ENCODE measurements at regions not wholly inside any gene's neighbourhood (a gene's known extent, or its start where the extent isn't known, plus 50 kb on each side); places are given as distances from the start of the nearest gene placed in this dataset.
"Not testable (repeated sequence)": the region's sequence is repeated elsewhere in the genome, so short reads cannot be mapped to it uniquely, and the experiment has no call there.

- DNase-seq (ENCODE audit: low read depth): no peak
Observed at GRCh38 chr5:174436750-174437149, 287.6 kb upstream of the MSX2 start.

DNA sequence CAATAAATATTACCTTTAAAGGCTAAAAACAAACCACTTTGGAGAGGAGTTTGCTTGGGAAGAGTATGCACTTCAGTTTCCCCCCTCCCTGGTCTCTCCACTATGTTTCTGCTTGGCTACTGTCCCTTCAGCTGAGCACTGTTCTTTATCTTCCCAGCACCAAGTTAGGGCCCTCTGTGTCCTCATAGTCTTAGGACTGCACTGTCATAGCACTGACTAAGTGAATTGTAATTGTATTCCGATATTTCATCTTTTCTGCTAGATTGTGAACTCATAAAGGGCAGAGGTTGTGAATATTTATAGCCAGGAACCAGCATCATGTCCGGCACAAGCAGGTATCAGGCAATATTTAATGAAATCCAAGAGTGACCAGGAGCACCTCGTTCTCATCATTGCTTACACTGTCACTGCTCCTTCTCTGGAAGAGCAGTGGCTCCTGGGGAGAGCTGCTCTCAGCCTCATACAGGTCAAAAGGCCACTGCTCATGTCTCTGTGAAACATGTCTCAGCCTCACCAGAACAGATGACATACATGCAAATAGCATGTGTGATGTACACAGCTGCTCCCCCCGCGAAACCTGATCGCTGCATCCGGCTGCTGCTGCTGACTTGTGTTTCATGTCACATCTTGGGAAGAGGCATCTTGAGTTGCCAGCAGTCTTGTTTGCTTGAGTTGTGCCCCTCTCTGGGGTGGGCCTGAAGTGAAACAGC lies 279.7 kb upstream of the MSX2 start:
- DNase-seq (ENCODE audit: low read depth): no peak

DNA sequence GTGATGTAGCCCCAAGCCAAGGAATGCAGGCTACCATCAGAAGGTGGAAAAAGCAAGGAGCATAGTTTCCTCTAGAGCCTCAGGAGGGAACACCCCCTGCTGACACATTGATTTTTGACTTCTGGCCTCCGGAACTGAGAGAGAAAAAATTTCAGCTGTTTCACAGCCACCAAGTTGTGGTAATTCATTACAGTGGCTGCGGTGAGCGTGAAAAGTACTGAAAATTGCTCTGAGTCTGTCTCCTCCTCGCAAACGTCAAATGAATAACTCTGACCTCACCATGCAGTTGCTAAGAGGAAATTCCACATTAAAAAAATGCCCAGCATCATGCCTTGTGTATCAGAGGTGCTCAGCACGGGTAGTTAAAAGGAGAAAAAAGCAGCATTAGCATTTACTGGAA lies 277.9 kb upstream of the MSX2 start:
- DNase-seq (ENCODE audit: low read depth): no peak

GRCh38 chr5:174446988-174447387 lies 277.4 kb upstream of the MSX2 start:
- no peak for DNase-seq (ENCODE audit: low read depth)

DNA sequence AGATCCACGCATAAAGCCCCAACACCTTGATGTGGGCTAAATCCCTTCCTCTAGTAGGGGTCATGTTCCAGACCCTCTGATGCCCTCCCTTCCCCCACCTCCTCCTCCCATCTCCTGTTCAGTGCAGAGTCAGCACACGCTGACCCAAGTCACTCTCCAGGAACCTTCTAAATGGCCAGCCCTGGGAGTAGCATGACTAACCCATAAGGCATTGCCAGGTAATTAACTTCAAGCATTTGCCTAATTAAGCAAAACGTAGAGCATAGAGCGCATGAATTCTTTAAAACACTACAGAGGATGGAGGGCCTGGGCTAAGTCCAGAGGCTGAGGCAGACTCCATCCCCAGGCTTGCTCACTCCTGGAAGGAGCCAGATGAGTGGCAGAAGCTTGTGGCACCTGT lies 276.3 kb upstream of the MSX2 start:
- DNase-seq (ENCODE audit: low read depth): no peak

GRCh38 chr5:174448662-174449061 lies 275.7 kb upstream of the MSX2 start:
- no peak for DNase-seq (ENCODE audit: low read depth)

DNA sequence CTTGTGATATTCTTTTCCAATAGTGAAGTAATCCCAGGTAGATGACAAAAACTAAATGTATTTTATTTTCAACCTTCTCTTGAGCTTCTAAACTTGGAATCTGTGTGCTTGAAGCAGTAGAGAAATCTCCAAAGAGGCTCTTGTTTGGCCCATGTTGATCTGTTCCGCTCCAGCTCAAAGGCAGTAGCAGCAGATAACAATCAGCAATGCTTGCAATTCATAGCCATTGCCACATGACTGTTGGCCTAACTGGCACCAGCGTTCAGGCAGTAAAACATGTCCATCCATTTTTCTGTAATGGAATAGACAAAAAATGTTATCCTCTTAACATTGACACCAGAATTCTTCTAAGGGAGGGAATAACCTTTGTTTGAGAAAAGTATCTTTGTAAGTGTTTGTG lies 270.7 kb upstream of the MSX2 start:
- DNase-seq (ENCODE audit: low read depth): no peak

DNA sequence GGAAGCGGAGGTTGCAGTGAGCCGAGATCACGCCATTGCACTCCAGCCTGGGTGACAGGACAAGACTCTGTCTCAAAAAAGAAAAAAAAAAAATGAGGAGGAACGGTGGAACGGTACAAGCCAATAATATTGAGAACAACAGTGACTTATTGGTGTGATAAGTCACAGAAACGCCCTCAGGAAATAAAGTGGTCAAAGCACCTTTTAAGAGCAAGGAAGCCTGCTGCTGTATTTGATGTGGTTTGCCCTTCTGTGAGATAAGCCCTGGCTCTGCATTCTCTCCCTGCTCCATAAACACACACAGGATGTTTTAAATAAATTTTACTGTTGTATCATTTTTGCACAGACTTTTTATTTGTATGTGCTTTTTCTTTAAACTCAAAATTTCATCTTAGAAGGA lies 269.9 kb upstream of the MSX2 start:
- DNase-seq (ENCODE audit: low read depth): no peak

- DNase-seq (ENCODE audit: low read depth): no peak
Observed at GRCh38 chr5:174454890-174455289, 269.5 kb upstream of the MSX2 start.

GRCh38 chr5:174455301-174455700 lies 269.1 kb upstream of the MSX2 start:
- no peak for DNase-seq (ENCODE audit: low read depth)

GRCh38 chr5:174457141-174457678 lies 267.2 kb upstream of the MSX2 start:
- DNase-seq (ENCODE audit: low read depth): no peak

GRCh38 chr5:174459071-174459702 lies 265.2 kb upstream of the MSX2 start:
- DNase-seq (ENCODE audit: low read depth): no peak

DNA sequence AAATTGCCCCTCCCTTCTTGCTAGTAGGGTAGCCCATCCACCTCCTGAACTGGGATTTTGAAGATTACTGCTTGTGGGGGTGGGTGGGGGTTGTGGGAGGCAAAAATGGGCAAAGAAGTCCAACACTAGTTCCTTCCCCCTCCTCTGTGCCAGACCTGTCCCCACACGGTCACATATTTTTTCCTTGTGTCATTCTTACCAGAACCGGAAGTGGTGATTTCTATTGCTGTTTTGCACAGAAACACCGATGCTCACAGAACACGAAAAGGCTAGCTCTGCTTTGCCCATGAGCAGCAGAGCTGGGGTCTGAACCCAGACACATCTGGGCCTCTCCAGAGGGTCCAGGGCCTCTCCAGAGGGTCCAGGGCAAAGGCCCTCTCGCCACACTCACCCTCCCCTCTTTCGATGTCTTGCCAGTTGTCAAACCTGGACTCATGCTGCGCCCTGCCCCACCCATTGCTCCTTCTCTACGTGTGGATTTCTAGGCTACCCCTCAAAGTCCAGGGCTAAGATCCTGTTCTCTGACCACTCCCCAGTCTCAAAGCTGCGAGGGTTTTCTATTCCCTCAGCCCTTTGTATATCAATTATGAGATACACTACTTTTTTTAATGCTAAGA lies 264.4 kb upstream of the MSX2 start:
- DNase-seq (ENCODE audit: low read depth): no peak

DNA sequence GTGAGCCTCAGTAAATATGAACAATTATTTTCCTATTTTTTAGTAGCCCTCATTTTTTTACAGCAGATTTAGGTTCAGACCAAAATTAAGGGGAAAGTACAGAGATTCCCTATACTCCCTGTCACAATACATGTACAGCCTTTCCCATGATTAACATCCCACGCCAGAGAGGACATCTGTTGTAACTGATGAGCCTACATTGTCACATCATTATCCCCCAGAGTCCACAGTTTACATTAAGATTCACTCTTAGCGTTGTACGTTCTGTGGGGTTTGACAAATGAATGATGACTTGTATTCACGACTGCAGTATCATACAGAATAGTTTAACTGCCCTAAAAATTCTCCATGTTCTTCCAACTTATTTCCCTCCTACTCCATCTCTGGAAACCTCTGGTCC lies 262.3 kb upstream of the MSX2 start:
- no peak for DNase-seq (ENCODE audit: low read depth)

DNA sequence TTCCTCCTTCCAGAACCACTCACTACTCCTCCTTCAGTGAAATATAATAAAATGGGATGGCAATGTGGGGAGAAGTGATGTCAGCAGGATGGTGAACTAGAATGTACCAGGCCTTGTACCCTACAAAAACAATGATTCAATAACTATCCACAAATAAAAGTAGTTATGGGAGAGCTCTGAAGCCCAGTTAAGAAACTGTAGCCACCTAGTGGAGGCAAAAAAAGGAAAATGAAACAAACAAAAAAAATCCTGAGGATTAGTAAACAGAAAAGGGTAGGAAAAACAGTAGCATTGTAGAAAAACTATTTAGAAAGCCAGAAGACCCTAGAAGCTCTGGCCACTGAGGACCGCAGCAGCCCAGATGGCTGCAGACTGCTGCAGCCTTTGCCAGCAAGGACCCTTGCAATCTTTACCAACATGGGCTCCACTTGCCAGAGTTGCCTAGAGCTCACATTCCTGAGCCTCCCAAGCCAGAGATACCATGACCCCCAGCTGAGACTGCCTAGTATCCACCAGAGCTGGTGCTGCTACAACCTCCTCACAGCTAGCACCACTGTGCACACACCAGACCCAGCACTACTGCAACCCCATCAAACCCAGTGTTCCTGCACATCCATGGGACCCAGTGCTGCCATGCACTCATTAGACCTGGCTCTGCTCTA lies 259.7 kb upstream of the MSX2 start:
- DNase-seq (ENCODE audit: low read depth): no peak

DNA sequence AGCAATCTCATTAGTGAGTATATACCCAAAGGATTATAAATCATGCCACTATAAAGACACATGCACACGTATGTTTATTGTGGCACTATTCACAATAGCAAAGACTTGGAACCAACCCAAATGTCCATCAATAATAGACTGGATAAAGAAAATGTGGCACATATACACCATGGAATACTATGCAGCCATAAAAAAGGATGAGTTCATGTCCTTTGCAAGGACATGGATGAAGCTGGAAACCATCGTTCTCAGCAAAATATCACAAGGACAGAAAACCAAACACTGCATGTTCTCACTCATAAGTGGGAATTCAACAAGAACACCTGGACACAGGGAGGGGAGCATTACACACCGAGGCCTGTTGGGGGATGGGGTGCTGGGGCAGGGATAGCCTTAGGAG lies 252.9 kb upstream of the MSX2 start:
- not testable (repeated sequence) for DNase-seq (ENCODE audit: low read depth)

- no peak for DNase-seq (ENCODE audit: low read depth)
Observed at GRCh38 chr5:174472956-174473355, 251.4 kb upstream of the MSX2 start.

GRCh38 chr5:174476001-174476400 lies 248.4 kb upstream of the MSX2 start:
- not testable (repeated sequence) for DNase-seq (ENCODE audit: low read depth)

GRCh38 chr5:174479325-174479724 lies 245.1 kb upstream of the MSX2 start:
- no peak for DNase-seq (ENCODE audit: low read depth)

DNA sequence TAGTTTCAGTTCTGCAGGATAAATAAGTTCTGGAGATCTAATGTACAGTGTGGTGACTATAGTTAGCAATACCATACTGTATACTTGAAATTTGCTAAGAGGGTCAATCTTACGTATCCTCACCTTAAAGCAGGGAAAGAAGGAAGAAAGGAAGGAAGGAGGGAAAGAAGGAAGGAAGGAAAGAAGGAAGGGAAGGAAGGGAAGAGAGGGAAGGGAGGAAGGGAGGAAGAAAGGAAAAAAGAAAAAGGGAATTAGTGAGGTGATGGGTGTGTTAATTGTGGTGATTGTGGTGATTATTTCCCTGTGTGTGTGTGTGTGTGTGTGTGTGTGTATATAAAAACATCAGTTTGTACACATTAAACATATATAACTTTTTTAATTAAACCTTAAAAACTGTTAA lies 242.6 kb upstream of the MSX2 start:
- no peak for DNase-seq (ENCODE audit: low read depth)

- DNase-seq (ENCODE audit: low read depth): no peak
Observed at GRCh38 chr5:174482607-174483024, 241.8 kb upstream of the MSX2 start.

DNA sequence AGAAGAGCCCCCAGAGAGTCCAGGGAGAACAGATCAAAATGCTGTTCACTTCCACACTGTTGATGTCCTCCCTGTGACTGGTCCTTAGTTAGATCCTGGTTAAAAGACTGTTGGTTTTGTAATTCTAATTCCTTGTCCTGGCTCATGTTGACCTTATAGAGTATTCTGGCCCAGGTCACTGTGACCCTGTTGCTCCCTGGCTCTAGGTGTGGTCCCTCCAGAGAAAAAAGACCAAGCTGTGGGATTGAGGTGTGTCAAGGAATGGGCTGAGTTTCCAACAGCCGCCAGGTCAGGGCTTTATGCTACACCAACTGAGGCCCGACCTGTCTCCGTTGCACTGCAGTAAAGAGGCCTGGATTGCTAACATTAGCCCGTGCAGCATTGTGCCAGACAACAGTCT lies 241.0 kb upstream of the MSX2 start:
- DNase-seq (ENCODE audit: low read depth): no peak

DNA sequence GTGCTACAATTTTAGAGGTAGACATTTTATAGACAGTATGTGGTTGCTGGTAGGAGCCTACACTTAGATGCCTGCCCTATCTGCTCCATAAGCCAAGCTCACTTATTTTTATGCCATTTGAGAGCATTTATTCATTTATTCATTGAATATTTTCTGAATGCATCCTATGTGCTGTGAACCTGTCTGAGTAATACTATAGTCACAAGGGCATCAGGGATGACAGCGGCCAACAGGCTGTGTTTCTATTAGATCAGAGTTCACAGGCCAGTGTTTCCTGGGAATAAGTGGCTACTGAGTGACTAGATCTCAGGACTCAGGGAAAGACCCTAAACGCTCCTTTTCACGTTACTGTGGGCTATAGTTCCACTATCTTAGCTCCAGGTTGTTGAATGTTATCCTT lies 235.2 kb upstream of the MSX2 start:
- DNase-seq (ENCODE audit: low read depth): no peak

Measured in stimulated activated CD8-positive, alpha-beta memory T cell treated with anti-CD3 and anti-CD28 coated beads, Interleukin-15, amount 100 ng/mL, for 24 hours (primary cell).